GM10266 (cell line): ENCODE measurements at regions not wholly inside any gene's neighbourhood (a gene's known extent, or its start where the extent isn't known, plus 50 kb on each side); places are given as distances from the start of the nearest gene placed in this dataset.

Experiments used
- DNase-seq: peaks from one replicate; pipeline ENCODE4 v3.0.0; 2012; ENCODE audit errors: extremely low spot score
- TF ChIP-seq, protein P1 (sequence below): IDR thresholded peaks from 2 replicates; pipeline ENCODE4 v1.5.1; 2012; ENCODE audit warnings: mild to moderate bottlenecking, low read depth; ENCODE audit not compliant: control insufficient read depth, insufficient read depth; ENCODE audit errors: missing control alignments

DNA sequence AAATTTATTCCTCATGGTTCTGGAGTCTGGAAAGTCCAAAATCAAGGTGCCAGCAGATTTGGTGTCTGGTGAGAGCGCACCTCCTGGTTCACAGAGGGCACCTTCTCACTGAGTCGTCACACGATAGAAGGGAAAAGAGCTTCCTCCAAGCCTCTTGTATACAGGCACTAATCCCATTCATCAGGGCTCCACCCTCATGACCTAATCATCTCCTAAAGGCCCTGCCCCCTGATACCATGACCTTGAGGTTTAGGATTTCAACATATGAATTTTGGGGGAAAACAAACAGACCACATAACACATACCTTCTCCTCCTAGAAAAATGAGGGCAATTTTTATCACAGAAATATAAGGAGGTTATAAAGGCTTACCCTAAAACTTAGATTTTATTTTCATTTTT lies 88.0 kb upstream of the NFIA start:
- TF ChIP-seq, protein P1, sequence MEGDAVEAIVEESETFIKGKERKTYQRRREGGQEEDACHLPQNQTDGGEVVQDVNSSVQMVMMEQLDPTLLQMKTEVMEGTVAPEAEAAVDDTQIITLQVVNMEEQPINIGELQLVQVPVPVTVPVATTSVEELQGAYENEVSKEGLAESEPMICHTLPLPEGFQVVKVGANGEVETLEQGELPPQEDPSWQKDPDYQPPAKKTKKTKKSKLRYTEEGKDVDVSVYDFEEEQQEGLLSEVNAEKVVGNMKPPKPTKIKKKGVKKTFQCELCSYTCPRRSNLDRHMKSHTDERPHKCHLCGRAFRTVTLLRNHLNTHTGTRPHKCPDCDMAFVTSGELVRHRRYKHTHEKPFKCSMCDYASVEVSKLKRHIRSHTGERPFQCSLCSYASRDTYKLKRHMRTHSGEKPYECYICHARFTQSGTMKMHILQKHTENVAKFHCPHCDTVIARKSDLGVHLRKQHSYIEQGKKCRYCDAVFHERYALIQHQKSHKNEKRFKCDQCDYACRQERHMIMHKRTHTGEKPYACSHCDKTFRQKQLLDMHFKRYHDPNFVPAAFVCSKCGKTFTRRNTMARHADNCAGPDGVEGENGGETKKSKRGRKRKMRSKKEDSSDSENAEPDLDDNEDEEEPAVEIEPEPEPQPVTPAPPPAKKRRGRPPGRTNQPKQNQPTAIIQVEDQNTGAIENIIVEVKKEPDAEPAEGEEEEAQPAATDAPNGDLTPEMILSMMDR = no peak
- no peak for DNase-seq

DNA sequence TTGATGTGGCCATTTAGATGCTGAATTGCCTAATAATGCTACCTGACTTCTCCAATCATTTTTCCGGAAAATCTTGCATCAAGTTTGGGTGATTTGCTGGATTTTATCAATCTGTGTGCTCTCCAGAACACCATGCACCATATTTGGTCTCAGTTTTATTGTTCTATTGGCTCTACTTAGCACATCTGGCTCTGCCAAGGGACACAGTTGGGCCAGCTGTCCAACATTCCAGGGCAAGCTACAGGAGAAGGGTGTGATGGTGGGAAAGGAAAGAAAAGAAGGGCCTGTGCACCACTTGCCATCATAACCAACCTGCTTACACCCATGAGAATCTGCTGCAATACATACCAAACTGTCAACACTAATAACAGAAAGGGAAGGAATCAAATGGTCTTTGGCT lies 90.2 kb upstream of the NFIA start:
- TF ChIP-seq, protein P1 = no peak
- no peak for DNase-seq

DNA sequence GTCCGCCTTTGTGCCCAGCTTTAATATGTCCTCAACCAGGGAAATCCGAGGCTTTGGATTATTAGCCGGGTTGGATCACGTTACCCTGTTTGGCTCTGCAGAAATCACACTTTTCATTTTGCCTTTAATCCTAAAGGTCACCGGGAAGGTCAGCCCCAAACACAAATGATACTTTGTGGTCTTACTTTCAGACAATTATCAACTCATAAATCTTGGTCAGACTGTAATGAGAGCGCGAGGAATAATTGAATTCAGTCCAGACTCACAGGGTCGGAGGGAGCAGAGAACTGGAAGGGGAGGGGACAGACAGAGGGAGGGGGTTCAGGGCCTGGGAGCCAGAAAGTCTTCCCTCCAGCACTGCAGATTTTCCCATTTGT lies 91.7 kb upstream of the NFIA start:
- DNase-seq = no peak
- TF ChIP-seq, protein P1 = no peak

DNA sequence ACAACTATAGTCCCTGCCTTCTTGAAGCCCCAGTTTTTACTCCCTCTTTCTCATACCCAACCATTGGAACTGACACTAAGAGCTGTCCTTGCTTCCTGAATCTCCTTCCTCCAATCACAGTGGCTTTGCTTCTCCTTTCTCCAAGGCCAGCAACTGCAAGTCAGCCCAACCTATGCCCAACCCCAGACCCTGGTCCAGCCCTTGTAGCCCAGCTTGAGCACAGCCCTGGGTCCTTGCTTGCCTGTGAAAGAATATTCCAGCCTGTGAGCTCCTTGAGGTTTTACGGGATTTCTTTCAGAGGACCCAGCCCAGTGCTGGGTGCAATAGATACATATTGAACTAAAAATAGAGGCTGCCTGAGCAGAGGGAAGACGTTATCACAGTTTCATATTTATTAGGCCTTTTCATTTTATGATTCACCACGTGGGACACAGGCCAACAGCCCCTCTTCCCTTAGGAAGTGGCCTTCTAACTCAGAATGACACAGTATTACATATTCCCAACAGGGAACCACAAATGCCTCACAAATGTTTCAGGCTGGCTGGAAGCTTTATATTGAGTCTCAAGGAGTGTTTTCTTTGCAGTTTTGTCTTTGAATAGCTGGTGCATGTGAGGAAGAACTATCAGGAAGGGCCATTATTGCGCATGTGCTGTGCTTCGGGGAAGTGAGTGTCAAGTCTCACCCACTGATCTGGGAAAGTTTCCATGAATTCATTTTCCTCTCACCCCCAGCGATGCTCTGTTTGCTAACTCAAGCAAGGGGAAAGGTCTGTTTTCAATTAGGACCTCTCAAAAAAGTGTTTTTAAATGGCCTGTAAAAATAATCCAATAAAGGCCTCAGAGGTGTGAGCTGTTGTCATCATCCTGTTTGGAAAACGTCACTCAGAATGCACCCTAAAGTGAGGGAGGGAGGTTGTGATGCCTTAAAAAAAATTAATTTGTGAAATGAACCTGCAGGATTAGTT lies 92.3 kb upstream of the NFIA start:
- TF ChIP-seq, protein P1 = no peak
- no peak for DNase-seq

DNA sequence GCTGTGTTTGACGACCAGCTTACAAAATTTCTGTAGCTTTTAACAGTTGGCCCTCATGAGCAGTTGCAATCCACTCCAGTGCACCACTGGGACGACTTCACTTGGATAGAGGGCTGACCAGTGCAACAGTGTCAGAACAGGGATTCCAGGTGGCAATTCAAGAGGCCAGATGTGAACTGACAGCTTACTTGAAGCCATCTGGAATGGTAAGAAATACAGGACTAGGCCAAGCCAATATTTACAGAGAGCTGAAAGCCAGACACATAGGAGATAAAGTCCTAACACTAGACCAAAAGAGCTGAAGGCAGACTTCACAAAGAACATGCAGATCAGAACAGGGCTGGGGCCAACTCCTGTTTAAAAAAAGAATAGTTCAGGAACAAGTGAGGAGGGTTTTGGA lies 93.5 kb upstream of the NFIA start:
- no peak for DNase-seq
- TF ChIP-seq, protein P1 = no peak

DNA sequence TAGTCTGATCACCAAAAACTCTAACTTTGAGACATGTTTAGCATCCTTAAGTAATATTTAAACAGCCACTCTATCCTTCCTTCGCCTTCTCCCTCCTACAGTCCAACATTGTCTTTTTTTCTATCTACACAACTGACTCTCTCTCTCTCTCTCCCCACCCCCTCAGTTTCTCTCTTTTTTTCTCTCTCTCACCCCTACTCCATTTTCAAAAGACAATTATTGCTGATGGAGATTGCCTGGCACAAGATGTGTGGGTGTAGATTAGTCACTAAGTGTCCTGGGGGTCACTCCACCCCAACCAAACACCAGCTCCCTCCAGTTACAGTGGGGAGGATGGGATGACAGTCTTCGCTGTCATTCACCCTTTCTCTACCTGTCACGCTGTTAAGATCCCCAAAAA lies 94.5 kb upstream of the NFIA start:
- DNase-seq = no peak
- TF ChIP-seq, protein P1 = no peak

DNA sequence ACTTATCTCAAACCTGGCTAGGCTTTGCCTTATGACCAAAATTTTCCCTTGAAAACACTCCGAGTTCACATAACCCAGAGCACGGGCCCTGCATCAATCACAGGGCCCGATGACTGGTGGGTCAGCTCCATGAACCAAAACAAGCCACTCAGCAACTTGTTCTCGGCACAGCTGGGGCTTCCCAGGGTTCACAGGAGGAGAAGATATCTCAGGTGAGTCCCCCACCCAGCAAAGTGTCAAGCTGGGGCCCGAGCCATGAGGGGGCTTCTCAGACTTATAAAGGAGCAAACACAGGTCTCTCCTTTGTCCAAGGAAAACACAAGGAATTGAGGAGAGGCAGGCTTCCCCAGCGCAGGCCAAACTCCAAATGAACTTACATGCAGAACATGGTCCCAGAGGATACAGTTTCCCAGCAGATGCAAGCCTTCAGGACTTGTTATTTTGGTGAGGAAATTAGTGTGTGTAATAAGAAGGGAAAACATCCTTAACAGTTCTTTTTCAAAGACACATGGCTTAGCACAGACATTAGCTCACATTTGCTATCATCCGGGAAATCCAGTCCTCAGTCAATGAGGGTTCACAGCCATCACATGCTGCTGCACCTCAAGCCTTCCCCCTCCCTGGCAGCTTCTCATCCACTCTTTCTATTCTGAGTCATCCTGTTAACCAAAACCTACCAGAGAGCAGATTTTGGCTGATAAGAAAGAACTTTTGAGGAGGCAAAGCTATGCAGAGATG lies 98.1 kb upstream of the NFIA start:
- TF ChIP-seq, protein P1 = no peak
- no peak for DNase-seq
